SK-N-SH (cell line): ENCODE measurements at regions not wholly inside any gene's neighbourhood (a gene's known extent, or its start where the extent isn't known, plus 50 kb on each side); places are given as distances from the start of the nearest gene placed in this dataset.

Experiments used
- EZH2phosphoT487 ChIP-seq: fragments of 200-600 bp; sonication (generic); IDR thresholded peaks from 2 replicates; pipeline ENCODE4 v1.6.1; 2017; ENCODE audit warnings: low read depth, mixed run types, mild to moderate bottlenecking, antibody characterized with exemption, moderate library complexity, borderline replicate concordance
- FOXJ3 ChIP-seq: sonication (generic); formaldehyde crosslinking; IDR thresholded peaks from 2 replicates; pipeline ENCODE4 v1.5.1; 2020; ENCODE audit warnings: mild to moderate bottlenecking, missing genetic modification reagents
- MEF2A ChIP-seq: IDR thresholded peaks from 2 replicates; pipeline ENCODE4 v1.4.0; 2012; ENCODE audit warnings: low read depth, borderline replicate concordance
- POLR2AphosphoS5 ChIP-seq: IDR thresholded peaks from 2 replicates; pipeline ENCODE4 v1.6.1; 2012; ENCODE audit warnings: low read depth, low read length
- TAF1 ChIP-seq: IDR thresholded peaks from 2 replicates; pipeline ENCODE4 v1.6.1; 2012; ENCODE audit warnings: low read depth, mild to moderate bottlenecking, low read length, moderate library complexity, borderline replicate concordance
- YY1 ChIP-seq: IDR thresholded peaks from 2 replicates; pipeline ENCODE4 v1.4.0; 2012; ENCODE audit warnings: low read depth, mild to moderate bottlenecking
- TF ChIP-seq, protein P1 (sequence below): IDR thresholded peaks from 2 replicates; pipeline ENCODE4 v1.6.1; 2012; ENCODE audit warnings: mild to moderate bottlenecking, low read depth, low read length, moderate library complexity
- TF ChIP-seq, protein P2 (sequence below): fragments of 200-600 bp; sonication (generic); IDR thresholded peaks from 2 replicates; pipeline ENCODE4 v1.6.1; 2017; ENCODE audit warnings: antibody characterized with exemption, mild to moderate bottlenecking, moderate library complexity

DNA sequence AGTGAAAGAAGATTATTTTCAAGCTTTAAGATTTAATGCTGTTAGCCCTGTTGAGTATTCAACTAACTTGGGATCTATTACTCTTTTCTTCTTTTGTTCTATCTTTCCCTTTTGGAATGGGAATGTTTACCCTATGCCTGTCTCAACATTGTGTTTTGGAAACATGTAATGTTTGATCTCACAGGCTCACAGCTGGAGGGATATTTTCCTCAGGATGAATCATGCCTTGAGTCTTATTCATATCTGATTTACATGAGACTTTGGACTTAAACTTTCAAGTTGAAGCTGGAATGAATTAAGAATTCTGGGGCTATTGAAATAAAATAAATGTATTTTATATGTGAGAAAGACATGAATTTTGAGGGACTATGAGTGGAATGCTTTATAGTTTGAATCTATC lies 607.8 kb upstream of the PTGER4 start:
- TF ChIP-seq TAF1 (no peak), POLR2AphosphoS5 (no peak), MEF2A (no peak), EZH2phosphoT487 (no peak), FOXJ3 (CRISPR knock-in tag) (no peak), YY1 (no peak)
- TF ChIP-seq, protein P1, sequence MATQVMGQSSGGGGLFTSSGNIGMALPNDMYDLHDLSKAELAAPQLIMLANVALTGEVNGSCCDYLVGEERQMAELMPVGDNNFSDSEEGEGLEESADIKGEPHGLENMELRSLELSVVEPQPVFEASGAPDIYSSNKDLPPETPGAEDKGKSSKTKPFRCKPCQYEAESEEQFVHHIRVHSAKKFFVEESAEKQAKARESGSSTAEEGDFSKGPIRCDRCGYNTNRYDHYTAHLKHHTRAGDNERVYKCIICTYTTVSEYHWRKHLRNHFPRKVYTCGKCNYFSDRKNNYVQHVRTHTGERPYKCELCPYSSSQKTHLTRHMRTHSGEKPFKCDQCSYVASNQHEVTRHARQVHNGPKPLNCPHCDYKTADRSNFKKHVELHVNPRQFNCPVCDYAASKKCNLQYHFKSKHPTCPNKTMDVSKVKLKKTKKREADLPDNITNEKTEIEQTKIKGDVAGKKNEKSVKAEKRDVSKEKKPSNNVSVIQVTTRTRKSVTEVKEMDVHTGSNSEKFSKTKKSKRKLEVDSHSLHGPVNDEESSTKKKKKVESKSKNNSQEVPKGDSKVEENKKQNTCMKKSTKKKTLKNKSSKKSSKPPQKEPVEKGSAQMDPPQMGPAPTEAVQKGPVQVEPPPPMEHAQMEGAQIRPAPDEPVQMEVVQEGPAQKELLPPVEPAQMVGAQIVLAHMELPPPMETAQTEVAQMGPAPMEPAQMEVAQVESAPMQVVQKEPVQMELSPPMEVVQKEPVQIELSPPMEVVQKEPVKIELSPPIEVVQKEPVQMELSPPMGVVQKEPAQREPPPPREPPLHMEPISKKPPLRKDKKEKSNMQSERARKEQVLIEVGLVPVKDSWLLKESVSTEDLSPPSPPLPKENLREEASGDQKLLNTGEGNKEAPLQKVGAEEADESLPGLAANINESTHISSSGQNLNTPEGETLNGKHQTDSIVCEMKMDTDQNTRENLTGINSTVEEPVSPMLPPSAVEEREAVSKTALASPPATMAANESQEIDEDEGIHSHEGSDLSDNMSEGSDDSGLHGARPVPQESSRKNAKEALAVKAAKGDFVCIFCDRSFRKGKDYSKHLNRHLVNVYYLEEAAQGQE = no peak
- TF ChIP-seq, protein P2, sequence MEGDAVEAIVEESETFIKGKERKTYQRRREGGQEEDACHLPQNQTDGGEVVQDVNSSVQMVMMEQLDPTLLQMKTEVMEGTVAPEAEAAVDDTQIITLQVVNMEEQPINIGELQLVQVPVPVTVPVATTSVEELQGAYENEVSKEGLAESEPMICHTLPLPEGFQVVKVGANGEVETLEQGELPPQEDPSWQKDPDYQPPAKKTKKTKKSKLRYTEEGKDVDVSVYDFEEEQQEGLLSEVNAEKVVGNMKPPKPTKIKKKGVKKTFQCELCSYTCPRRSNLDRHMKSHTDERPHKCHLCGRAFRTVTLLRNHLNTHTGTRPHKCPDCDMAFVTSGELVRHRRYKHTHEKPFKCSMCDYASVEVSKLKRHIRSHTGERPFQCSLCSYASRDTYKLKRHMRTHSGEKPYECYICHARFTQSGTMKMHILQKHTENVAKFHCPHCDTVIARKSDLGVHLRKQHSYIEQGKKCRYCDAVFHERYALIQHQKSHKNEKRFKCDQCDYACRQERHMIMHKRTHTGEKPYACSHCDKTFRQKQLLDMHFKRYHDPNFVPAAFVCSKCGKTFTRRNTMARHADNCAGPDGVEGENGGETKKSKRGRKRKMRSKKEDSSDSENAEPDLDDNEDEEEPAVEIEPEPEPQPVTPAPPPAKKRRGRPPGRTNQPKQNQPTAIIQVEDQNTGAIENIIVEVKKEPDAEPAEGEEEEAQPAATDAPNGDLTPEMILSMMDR = no peak
